Astrocyte of the spinal cord (primary cell): ENCODE measurements at regions not wholly inside any gene's neighbourhood (a gene's known extent, or its start where the extent isn't known, plus 50 kb on each side); places are given as distances from the start of the nearest gene placed in this dataset.

Experiments used
- DNase-seq: peaks from one replicate; pipeline ENCODE4 v3.0.0; 2011; ENCODE audit warnings: low read depth, low spot score
- H3K4me3 ChIP-seq: 2 replicates; pipeline ENCODE4 v1.5.1; 2011; ENCODE audit warnings: low read depth, mild to moderate bottlenecking, low read length, moderate library complexity
- CTCF ChIP-seq: IDR thresholded peaks from 2 replicates; pipeline ENCODE4 v1.5.1; 2012; ENCODE audit warnings: low read depth, mild to moderate bottlenecking, low read length, inconsistent platforms
- in situ Hi-C: cut with HindIII; loops from 2 replicates; pipeline ENCODE4 v1.10.0; 2017; ENCODE audit warnings: low sequenced_read_pairs

- no peak for DNase-seq
- TF ChIP-seq CTCF = no peak
- no peak overlapping the region for H3K4me3 ChIP-seq
- in situ Hi-C loops = no loop called here
These were observed 55.7 kb upstream of the PREP start for GRCh38 chr6:105458551-105458950.

- in situ Hi-C loops = no loop called here
- H3K4me3 ChIP-seq = no peak overlapping the region
- no peak for DNase-seq
- no peak for TF ChIP-seq CTCF
These were observed 55.2 kb upstream of the PREP start for GRCh38 chr6:105458084-105458483.

- in situ Hi-C loops = no loop called here
- no peak for TF ChIP-seq CTCF
- no peak for DNase-seq
- H3K4me3 ChIP-seq = no peak overlapping the region
These were observed 51.1 kb upstream of the PREP start for GRCh38 chr6:105453968-105454367.

- no peak for TF ChIP-seq CTCF
- in situ Hi-C loops = no loop called here
- no peak for DNase-seq
- H3K4me3 ChIP-seq = no peak overlapping the region
These were observed 50.3 kb upstream of the PREP start for GRCh38 chr6:105452924-105453756.
